LNCaP clone FGC (cell line): ENCODE measurements at regions not wholly inside any gene's neighbourhood (a gene's known extent, or its start where the extent isn't known, plus 50 kb on each side); places are given as distances from the start of the nearest gene placed in this dataset.
A peak's percentile ranks its signal among the peaks of the same experiment; 100 is the strongest.
"Not testable (repeated sequence)": the region's sequence is repeated elsewhere in the genome, so short reads cannot be mapped to it uniquely, and the experiment has no call there.

Experiments used
- DNase-seq: peaks from one replicate; pipeline ENCODE4 v3.0.0-alpha.2; 2011; ENCODE audit warnings: low read depth
- H3K4me3 ChIP-seq: 2 replicates; pipeline ENCODE4 v1.5.1; 2011; ENCODE audit warnings: mild to moderate bottlenecking, low read depth, low read length, control low read depth
- TF ChIP-seq, protein P1 (sequence below): IDR thresholded peaks from 2 replicates; pipeline ENCODE4 v1.5.1; 2012; ENCODE audit warnings: mild to moderate bottlenecking; ENCODE audit not compliant: control insufficient read depth, insufficient read depth; ENCODE audit errors: extremely low read depth

DNA sequence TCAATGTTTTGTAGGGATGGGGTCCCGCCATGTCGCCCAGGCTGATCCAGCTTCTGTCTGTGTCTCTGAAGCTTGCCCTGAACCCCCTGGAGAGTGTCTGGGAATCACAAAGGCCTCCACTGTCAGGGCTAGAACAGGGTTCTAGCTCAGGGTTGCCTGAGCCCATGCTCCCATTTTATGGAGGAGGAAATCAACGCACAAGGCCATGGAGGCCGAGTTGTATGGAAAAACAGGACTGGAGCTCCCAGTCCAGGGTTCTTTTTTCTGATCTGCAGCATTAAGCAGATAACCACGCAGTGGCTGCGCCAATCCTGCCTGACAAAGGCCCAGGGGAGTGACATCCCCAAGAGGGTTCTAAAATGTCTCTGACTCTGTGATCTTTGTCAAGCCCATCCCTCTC lies 67.6 kb upstream of the NBPF3 start:
- TF ChIP-seq, protein P1, sequence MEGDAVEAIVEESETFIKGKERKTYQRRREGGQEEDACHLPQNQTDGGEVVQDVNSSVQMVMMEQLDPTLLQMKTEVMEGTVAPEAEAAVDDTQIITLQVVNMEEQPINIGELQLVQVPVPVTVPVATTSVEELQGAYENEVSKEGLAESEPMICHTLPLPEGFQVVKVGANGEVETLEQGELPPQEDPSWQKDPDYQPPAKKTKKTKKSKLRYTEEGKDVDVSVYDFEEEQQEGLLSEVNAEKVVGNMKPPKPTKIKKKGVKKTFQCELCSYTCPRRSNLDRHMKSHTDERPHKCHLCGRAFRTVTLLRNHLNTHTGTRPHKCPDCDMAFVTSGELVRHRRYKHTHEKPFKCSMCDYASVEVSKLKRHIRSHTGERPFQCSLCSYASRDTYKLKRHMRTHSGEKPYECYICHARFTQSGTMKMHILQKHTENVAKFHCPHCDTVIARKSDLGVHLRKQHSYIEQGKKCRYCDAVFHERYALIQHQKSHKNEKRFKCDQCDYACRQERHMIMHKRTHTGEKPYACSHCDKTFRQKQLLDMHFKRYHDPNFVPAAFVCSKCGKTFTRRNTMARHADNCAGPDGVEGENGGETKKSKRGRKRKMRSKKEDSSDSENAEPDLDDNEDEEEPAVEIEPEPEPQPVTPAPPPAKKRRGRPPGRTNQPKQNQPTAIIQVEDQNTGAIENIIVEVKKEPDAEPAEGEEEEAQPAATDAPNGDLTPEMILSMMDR, result no peak
- DNase-seq, result no peak
- H3K4me3 ChIP-seq, result no peak overlapping the region

DNA sequence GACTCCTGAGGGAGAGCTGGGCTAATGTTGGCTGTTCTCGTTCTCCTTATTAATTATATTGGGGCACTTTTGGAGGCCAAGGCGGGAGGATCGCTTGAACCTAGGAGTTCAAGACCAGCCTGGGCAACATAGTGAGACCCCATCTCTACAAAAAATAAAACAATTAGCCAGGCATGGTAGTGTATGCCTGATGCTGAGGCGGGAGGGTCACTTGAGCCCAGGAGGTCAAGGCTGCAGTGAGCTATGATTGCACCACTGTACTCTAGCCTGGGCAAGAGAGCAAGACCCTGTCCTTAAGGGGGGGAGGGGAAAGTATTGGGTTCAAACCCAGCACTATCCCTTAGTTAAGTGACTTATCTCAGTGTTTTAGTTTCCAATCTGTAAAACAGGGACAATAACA lies 70.0 kb upstream of the NBPF3 start:
- TF ChIP-seq, protein P1, result no peak
- DNase-seq, result no peak
- no peak overlapping the region for H3K4me3 ChIP-seq

DNA sequence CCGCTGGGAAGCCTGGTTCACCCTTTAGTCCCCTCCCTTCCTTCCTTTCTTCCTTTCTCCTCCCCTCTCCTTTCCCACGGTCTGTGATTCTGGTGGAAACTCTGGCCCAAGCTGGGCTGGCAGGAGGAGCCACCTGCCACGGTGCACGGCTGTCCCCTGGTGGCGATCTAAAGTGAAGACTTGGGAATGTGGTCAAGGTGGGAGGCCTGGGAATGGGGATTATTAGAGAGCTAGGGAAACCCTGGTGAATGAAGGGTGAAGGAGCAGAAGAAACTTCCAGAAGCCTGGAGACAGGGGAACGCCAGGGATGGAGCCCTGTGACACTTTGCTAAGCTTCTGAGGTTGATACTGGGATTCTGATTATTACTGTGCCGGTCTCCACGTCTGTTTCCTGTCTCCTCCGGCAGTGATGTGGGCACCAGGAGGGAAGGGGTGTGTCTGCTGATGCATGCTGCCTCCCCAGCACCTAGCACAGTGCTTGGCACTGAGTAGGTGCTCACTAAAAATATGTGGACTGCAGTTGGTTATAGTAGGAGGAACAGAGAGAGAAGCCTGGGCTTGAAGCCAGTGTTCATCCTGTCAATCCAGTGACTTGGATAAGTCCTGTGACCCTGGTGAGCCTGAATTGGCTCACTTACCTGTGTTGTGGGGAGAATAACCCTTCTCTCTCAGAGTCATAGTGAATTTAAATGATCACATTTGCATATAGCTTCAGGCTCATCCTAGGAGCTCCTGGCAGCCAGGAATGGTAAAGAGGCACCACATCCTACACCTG lies 71.2 kb upstream of the NBPF3 start:
- peak; percentile 23 for DNase-seq
- TF ChIP-seq, protein P1, result peak; percentile 92
- no peak overlapping the region for H3K4me3 ChIP-seq

DNA sequence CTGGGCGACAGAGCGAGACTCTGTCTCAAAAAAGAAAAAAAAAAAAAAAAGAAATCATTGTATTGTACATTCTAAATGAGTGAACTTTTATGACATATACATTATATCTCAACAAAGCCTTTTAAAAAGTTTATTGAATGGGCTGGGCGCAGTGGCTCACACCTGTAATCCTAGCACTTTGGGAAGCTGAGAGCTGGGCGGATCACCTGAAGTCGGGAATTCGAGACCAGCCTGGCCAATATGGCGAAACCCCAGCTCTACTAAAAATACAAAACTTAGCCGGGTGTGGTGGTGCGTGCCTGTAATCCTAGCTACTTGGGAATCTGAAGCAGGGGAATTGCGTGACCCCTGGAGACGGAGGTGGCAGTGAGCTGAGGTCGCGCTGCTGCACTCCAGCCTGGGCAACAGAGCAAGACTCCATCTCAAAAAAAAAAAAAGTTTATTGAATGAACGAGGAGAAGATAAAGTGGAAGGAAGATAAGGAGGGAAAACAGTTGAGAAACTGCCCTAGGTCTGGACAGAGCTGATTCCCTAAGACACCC lies 71.9 kb upstream of the NBPF3 start:
- DNase-seq, H3K4me3 ChIP-seq: not testable (repeated sequence)

DNA sequence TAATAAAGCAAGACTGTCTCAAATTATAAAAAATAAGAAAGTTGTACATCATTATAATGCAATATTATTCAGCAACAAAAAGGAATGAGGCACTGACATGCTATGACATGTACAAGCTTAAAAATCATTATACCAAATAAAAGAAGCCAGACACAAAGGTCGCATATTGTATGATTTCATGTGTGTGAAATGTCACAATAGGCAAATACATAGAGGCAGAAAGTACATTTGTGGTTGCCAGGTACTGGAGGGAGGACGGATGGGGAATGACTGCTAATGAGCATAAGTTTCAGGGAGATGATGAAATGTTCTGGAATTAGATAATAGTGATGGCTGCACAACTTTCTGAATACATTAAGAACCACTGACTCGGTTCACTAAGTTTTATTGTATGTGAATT lies 73.6 kb upstream of the NBPF3 start:
- no peak overlapping the region for H3K4me3 ChIP-seq
- no peak for DNase-seq
- TF ChIP-seq, protein P1, result no peak

DNA sequence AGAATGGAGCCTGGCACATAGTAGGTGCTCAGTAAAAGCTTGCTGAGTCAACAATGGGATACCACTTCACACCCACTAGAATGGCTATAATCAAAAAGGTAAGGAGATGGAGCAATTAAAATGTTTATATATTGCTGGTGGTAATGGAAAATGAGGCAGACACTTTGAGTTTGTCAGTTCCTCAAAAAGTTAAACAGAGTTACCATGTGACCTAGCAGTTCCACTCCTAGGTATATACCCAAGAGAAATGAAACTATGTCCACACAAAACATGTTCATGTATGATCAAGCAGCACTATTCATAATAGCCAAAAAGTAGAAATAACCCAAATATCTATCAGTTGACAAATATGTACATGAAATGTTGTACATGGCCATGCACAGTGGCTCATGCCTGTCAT lies 74.8 kb upstream of the ECE1 start:
- no peak for DNase-seq
- TF ChIP-seq, protein P1, result no peak
- H3K4me3 ChIP-seq, result no peak overlapping the region

DNA sequence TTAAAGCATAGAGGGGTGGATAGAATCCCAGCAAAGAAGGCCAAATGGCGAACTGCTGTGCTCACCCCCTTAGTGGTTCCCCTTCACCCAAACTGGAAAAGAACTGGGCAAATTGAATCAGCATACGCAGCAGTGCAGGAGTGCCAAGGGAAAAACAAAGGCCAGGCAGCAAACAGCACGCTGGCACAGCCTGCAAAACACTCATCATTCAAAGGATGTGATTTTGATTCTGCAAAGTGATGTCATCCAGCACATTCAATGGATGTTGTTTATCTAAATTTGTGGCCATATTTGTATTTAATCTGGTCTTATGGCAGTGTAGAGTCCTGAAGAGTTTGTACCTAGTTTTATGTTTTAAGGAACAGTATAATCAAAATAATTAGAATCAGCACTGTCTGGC lies 71.8 kb upstream of the ECE1 start:
- H3K4me3 ChIP-seq, result no peak overlapping the region
- DNase-seq, result no peak
- TF ChIP-seq, protein P1, result no peak
